GM11168 (cell line): ENCODE measurements at regions not wholly inside any gene's neighbourhood (a gene's known extent, or its start where the extent isn't known, plus 50 kb on each side); places are given as distances from the start of the nearest gene placed in this dataset.

Experiments used
- in situ Hi-C: fragments of 300-500 bp; cut with MboI; formaldehyde crosslinking; loops from one replicate; pipeline ENCODE4 v1.12.0; 2022; ENCODE audit warnings: low sequenced_read_pairs; ENCODE audit not compliant: unreplicated experiment

- in situ Hi-C loops = no loop called here
Observed at GRCh38 chr2:215500466-215500865, 64.6 kb upstream of the FN1 start.

DNA sequence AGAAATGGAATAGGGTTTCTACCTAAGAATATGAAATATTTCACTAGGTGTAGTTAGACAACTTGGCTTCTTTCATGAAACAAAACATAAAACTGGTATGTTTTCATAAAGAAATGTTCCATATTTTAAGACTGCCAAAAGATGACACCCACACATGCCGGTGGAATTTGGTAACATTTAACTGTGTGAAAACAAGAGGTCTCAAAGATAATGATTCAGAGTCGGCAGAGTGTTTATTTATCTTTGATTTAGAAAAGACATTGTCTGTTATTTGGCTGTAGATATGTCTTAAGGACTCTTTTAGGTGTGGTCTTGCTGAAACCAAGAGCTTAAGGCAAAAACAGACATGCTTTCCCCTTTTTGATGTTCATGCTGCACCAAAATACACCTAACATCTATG lies 63.5 kb upstream of the FN1 start:
- in situ Hi-C loops = no loop called here

- in situ Hi-C loops = no loop called here
Observed at GRCh38 chr2:215498431-215498830, 62.6 kb upstream of the FN1 start.

DNA sequence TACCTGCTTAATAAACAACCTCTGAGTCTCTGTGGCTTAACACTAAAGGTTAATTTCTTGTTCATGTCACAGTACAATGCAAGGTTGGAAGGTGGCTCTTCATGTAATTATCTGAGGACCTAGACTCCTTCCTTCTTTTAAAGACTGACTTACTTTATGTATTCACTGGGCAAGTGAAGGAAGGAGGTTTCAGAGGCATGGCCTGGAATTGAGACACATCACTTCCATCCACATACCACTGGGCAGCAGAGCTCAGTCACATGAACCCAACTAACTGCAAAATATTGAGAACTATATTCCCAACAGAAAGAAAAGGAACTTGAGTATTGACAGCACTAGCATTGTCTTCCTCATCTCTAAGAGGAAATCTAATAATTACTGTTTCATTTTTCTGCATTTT lies 57.5 kb upstream of the FN1 start:
- in situ Hi-C loops = no loop called here

DNA sequence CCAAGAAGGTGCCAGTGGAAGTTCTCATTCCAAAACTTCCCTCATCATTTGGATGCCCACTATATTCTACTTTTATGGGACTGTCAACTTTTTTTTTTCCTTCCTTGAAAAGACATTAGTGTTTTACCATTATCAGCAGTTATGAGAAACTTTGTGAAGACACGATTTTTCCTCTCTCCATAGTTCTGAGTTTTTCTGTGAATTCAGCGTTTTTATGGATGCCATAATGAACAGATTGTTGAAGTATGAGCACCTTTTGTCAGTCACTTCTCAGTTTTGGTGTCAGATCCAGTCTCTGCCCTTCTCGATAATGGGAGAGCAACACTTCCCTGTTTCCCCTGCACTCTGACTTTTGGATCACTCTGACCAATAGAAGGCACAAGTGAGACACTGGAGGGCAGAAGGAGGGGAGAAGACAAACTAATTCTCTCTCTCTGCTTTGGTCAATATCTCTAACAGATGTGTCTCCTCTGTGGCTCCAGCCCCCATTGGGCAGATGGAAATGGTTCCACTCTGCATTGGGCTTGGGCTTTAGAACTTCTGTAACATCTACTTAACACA lies 53.5 kb upstream of the FN1 start:
- in situ Hi-C loops = loop anchor here (10.0 kb wide), 1 partner anchor 995 kb away; no protein-coding TSS in a partner anchor

GRCh38 chr2:215487002-215487372 lies 51.1 kb upstream of the FN1 start:
- in situ Hi-C loops = loop anchor here (10.0 kb wide), 1 partner anchor 992 kb away; no protein-coding TSS in a partner anchor

DNA sequence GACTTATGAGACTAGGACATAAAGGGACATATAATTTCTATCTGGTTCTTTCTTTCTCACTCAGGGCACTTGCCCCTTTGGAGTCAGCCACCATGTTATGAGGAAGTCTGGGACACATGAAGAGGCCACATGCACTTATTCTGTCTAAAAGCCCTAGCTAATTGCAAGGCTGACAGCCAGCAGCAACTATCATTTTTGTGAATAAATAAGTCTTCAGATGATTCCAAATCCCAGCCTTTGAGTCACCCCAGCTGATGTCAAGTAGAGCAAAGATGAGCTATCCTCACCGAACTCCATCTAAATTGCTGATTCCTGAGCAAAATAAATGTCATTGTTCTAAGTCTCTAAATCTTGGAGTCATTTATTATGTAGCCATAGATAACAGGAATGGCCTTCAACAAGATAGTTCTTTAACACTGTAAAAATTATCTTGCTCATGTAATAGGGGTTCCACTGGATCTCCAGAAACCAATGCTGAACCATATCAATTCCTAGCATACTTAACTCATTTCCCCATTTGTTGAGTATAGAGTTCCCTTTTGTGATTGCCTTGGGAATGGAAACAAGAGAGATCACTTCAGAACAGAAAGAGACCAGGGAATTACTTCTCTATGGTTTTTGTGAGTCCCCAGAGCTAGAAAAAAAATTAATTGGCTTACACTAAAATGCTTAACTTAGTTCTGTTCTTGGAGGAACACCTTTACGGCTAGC lies 50.6 kb upstream of the FN1 start:
- in situ Hi-C loops = loop anchor here (10.0 kb wide), 1 partner anchor 992 kb away; no protein-coding TSS in a partner anchor
